K562 (cell line): ENCODE measurements at regions not wholly inside any gene's neighbourhood (a gene's known extent, or its start where the extent isn't known, plus 50 kb on each side); places are given as distances from the start of the nearest gene placed in this dataset.

Source experiments
- ATAC-seq: fragments of 200-7000 bp; cut with Tn5 transposase; 3 replicates; pipeline ENCODE4 v1.9.1; 2020; ENCODE audit warnings: moderate library complexity
- BruUV-seq: library from RNA; stranded (reverse); fragments of 400-500 nt; replicated peaks from 2 replicates; lab custom pipeline; 2021; lab: Mats Ljungman, UMichigan
- CTCF ChIA-PET: fragments of 300-600 bp; formaldehyde crosslinking; extraction: SDS; loops from one replicate; lab custom pipeline; 2021; ENCODE audit warnings: low intra/inter-chr PET ratio; lab: Yijun Ruan, JAX
- POLR2A ChIA-PET: fragments of 300-600, 350-650 bp; sonication (Branson Sonifier 250); formaldehyde crosslinking; extraction: SDS; loops from one replicate; lab custom pipeline; 2021; ENCODE audit warnings: antibody characterized with exemption, inconsistent platforms; lab: Yijun Ruan, JAX
- DNase-seq, 4 experiments: peaks; one replicate each; pipeline versions ENCODE4 v3.0.0 to v3.0.0-alpha.2; 2011 to 2018; ENCODE audit warnings: low spot score in 3 of 4, mixed read lengths in 3 of 4; ENCODE audit errors: extremely low read depth in 1 of 4
- FAIRE-seq: peaks from 2 replicates; lab custom pipeline; 2011; peaks lifted over from hg19 to GRCh38; lab: Jason Lieb, UNC
- H2AFZ ChIP-seq: 2 replicates; pipeline ENCODE4 v1.6.0; 2011; ENCODE audit warnings: low read depth, low read length, control low read depth, inconsistent platforms
- H3K27ac ChIP-seq: fragments of 200-600 bp; 3 replicates; pipeline ENCODE4 v1.8.0; 2011; ENCODE audit warnings: low read depth, mild to moderate bottlenecking, control low read depth, inconsistent platforms, low read length, moderate library complexity, mixed read lengths; ENCODE audit errors: extremely low read depth
- H3K27me3 ChIP-seq, 2 experiments: fragments of 300-600 bp in 1 of 2; 2 replicates in 1 of 2; 3 replicates in 1 of 2; pipeline versions ENCODE4 v1.6.0 to v1.8.0; 2011; ENCODE audit warnings: inconsistent platforms in 2 of 2, low read length in 2 of 2, mild to moderate bottlenecking in 1 of 2, mixed read lengths in 1 of 2, moderate library complexity in 1 of 2; ENCODE audit not compliant: control insufficient read depth in 2 of 2, insufficient read depth in 2 of 2
- H3K36me3 ChIP-seq: fragments of 300-600 bp; 3 replicates; pipeline ENCODE4 v1.8.0; 2011; ENCODE audit warnings: mild to moderate bottlenecking, low read length, inconsistent platforms; ENCODE audit not compliant: control insufficient read depth, insufficient read depth
- H3K4me1 ChIP-seq, 2 experiments: fragments of 200-600 bp in 1 of 2; replicated peaks in 1 of 2; 2 replicates in 1 of 2; 3 replicates in 1 of 2; pipeline versions ENCODE4 v1.5.1 to v1.8.0; 2011; ENCODE audit warnings: inconsistent platforms in 2 of 2, low read length in 2 of 2, mild to moderate bottlenecking in 1 of 2, mixed read lengths in 1 of 2, moderate library complexity in 1 of 2; ENCODE audit not compliant: control insufficient read depth in 2 of 2, insufficient read depth in 2 of 2
- H3K4me2 ChIP-seq: 2 replicates; pipeline ENCODE4 v1.6.1; 2011; ENCODE audit warnings: low read length, control low read depth, inconsistent platforms, mixed read lengths; ENCODE audit not compliant: insufficient read depth
- H3K4me3 ChIP-seq: fragments of 200-600 bp; sonication (generic), shearing (Covaris generic); 2 replicates; pipeline ENCODE4 v1.5.1; 2016; ENCODE audit warnings: control low read depth, inconsistent platforms
- H3K79me2 ChIP-seq: fragments of 200-600 bp; 3 replicates; pipeline ENCODE4 v1.8.0; 2011; ENCODE audit warnings: low read length, inconsistent platforms; ENCODE audit not compliant: control insufficient read depth, insufficient read depth
- H3K9ac ChIP-seq, 2 experiments: 2 replicates each; pipeline versions ENCODE4 v1.6.0 to v1.6.1; 2011; ENCODE audit warnings: low read depth in 2 of 2, low read length in 2 of 2, control low read depth in 1 of 2, inconsistent platforms in 1 of 2, mild to moderate bottlenecking in 1 of 2, mixed read lengths in 1 of 2; ENCODE audit not compliant: insufficient read depth in 1 of 2
- H3K9me1 ChIP-seq: one replicate; pipeline ENCODE4 v1.6.0; 2011; ENCODE audit warnings: inconsistent platforms, mild to moderate bottlenecking, low read length, moderate library complexity; ENCODE audit not compliant: control insufficient read depth, insufficient read depth
- H3K9me3 ChIP-seq: replicated peaks from 2 replicates; pipeline ENCODE4 v1.5.1; 2011; ENCODE audit warnings: low read depth, low read length, inconsistent platforms; ENCODE audit not compliant: control insufficient read depth, insufficient read depth
- H4K20me1 ChIP-seq: replicated peaks from 2 replicates; pipeline ENCODE4 v1.6.1; 2011; ENCODE audit warnings: low read length, inconsistent platforms, mixed read lengths; ENCODE audit not compliant: control insufficient read depth, insufficient read depth
- CEBPB ChIP-seq: fragments of 450-650 bp; IDR thresholded peaks from 2 replicates; pipeline ENCODE4 v1.6.1; 2016; ENCODE audit warnings: missing genetic modification characterization, missing compliant biosample characterization
- CREB1 ChIP-seq, 2 experiments: sonication (generic) in 1 of 2; formaldehyde crosslinking in 1 of 2; IDR thresholded peaks; 2 replicates each; pipeline versions ENCODE4 v1.6.1 to v1.8.0; 2012 to 2022; ENCODE audit warnings: inconsistent platforms in 1 of 2, mild to moderate bottlenecking in 1 of 2, missing genetic modification reagents in 1 of 2, moderate library complexity in 1 of 2
- KDM4B ChIP-seq, 2 experiments: fragments of 450-650 bp in 1 of 2; sonication (generic) in 1 of 2; IDR thresholded peaks; 2 replicates each; pipeline ENCODE4 v1.6.1; 2016 to 2017; ENCODE audit warnings: borderline replicate concordance in 2 of 2, antibody characterized with exemption in 1 of 2, low read depth in 1 of 2, mild to moderate bottlenecking in 1 of 2
- NR0B1 ChIP-seq: fragments of 450-650 bp; IDR thresholded peaks from one replicate; pipeline ENCODE4 v1.6.1; 2018; ENCODE audit warnings: mild to moderate bottlenecking, moderate library complexity; ENCODE audit not compliant: partially characterized antibody
- NUFIP1 ChIP-seq: fragments of 450-650 bp; IDR thresholded peaks from 2 replicates; pipeline ENCODE4 v1.6.1; 2018; ENCODE audit not compliant: partially characterized antibody
- PBX2 ChIP-seq, 2 experiments: IDR thresholded peaks in 1 of 2; conservative IDR thresholded peaks in 1 of 2; 2 replicates each; pipeline ENCODE4 v1.6.1; 2016; ENCODE audit warnings: low read depth in 2 of 2, mild to moderate bottlenecking in 1 of 2, missing compliant biosample characterization in 1 of 2, missing genetic modification characterization in 1 of 2, moderate library complexity in 1 of 2
- PRMT5 ChIP-seq: sonication (generic); formaldehyde crosslinking; IDR thresholded peaks from 2 replicates; pipeline ENCODE4 v1.5.0; 2020; ENCODE audit warnings: missing genetic modification reagents
- SMARCE1 ChIP-seq: fragments of 450-650 bp; IDR thresholded peaks from 2 replicates; pipeline ENCODE4 v1.7.1; 2016; ENCODE audit warnings: mild to moderate bottlenecking
- STAT6 ChIP-seq: sonication (generic); formaldehyde crosslinking; IDR thresholded peaks from 2 replicates; pipeline ENCODE4 v1.8.1; 2023; ENCODE audit warnings: mild to moderate bottlenecking, missing genetic modification reagents
- ZNF165 ChIP-seq: fragments of 250-450 bp; sonication (Bioruptor Pico); IDR thresholded peaks from 2 replicates; pipeline ENCODE4 v1.4.0; 2020; ENCODE audit warnings: borderline replicate concordance
- ZNF639 ChIP-seq, 2 experiments: fragments of 200-800 bp in 1 of 2; sonication (Bioruptor generic) in 1 of 2; sonication (generic) in 1 of 2; formaldehyde crosslinking in 1 of 2; IDR thresholded peaks in 1 of 2; conservative IDR thresholded peaks in 1 of 2; 2 replicates each; pipeline versions ENCODE4 v1.5.0 to v1.6.1; 2016 to 2020; ENCODE audit warnings: missing compliant biosample characterization in 1 of 2, missing genetic modification characterization in 1 of 2, missing genetic modification reagents in 1 of 2
- ZNF77 ChIP-seq: fragments of 250-450 bp; sonication (Bioruptor Pico); IDR thresholded peaks from 2 replicates; pipeline ENCODE4 v1.5.0; 2020
- in situ Hi-C: fragments of 300-500 bp; cut with MboI; formaldehyde crosslinking; loops from 4 replicates; pipeline ENCODE4 v1.15.0; 2018; ENCODE audit warnings: inconsistent platforms, mixed read lengths
- intact Hi-C: fragments of 100-400 bp; cut with micrococcal nuclease; formaldehyde crosslinking; loops from 2 replicates; pipeline ENCODE4 v1.14.2; 2022

- TF ChIP-seq ZNF77 (CRISPR knock-in tag): no peak
- no peak for TF ChIP-seq KDM4B (IDR thresholded peaks at IDR 0.05; ENCODE audit: borderline replicate concordance in 2 of 2, low read depth in 1 of 2)
- TF ChIP-seq NR0B1: no peak
- no peak for TF ChIP-seq PBX2 (CRISPR knock-in tag; IDR thresholded peaks at IDR 0.05; ENCODE audit: low read depth)
- no peak for TF ChIP-seq PBX2 (tag; conservative IDR thresholded peaks at IDR 0.05; ENCODE audit: low read depth)
- TF ChIP-seq CEBPB: no peak
- no peak for TF ChIP-seq PRMT5 (CRISPR knock-in tag)
- TF ChIP-seq SMARCE1: no peak
- no peak for TF ChIP-seq ZNF639 (CRISPR knock-in tag; conservative IDR thresholded peaks at IDR 0.05 in 1 of 2, IDR thresholded peaks at IDR 0.05 in 1 of 2)
- TF ChIP-seq STAT6 (CRISPR knock-in tag): no peak
- no peak for TF ChIP-seq ZNF165
- TF ChIP-seq NUFIP1: no peak
- TF ChIP-seq CREB1 (IDR thresholded peaks at IDR 0.05): no peak
- TF ChIP-seq CREB1 (CRISPR knock-in tag; IDR thresholded peaks at IDR 0.05): no peak
- Histone ChIP-seq H3K9ac (no peak overlapping the region), H3K9me3 (no peaks in the 10 kb centered on the region), H3K4me2 (no peak overlapping the region), H3K36me3 (no peaks in the 10 kb centered on the region), H3K4me1 (no peaks in the 10 kb centered on the region), H3K79me2 (no peaks in the 10 kb centered on the region), H3K27ac (no peak overlapping the region), H3K4me3 (no peak overlapping the region), H4K20me1 (no peaks in the 10 kb centered on the region), H3K9me1 (no peaks in the 10 kb centered on the region), H3K27me3 (no peaks in the 10 kb centered on the region; a peak in 2 of 5 replicates), H2AFZ (no peak overlapping the region)
- ATAC-seq (no peak), DNase-seq (no peak), FAIRE-seq (no peak)
- no TSS peak for BruUV-seq
- CTCF ChIA-PET: no interaction called here
- intact Hi-C loops: no loop called here
- in situ Hi-C loops: no loop called here
- POLR2A ChIA-PET: no interaction called here
Measured at GRCh38 chr4:71209161-71209560, 129.7 kb upstream of the SLC4A4 start.
